ENCODE measurements at regions not wholly inside any gene's neighbourhood (a gene's known extent, or its start where the extent isn't known, plus 50 kb on each side); places are given as distances from the start of the nearest gene placed in this dataset.

GRCh38 chr13:50611117-50611781 lies 232.2 kb downstream of the DLEU7 start:
- Histone ChIP-seq H3K79me1 (ENCODE audit: low read depth in 1 of 2, low read length in 2 of 2) (no peaks in the 10 kb centered on the region), H3K14ac (replicated peaks; ENCODE audit: low read depth, low read length) (no peak overlapping the region), H3K27me3 (ENCODE audit: control insufficient read depth, insufficient read depth, low read length) (peaks cover 46% of the 10 kb centered on the region), H4K91ac (ENCODE audit: insufficient read depth, low read depth, low read length) (no peak overlapping the region), H2BK20ac (ENCODE audit: low read depth, low read length) (no peak overlapping the region), H2BK5ac (ENCODE audit: low read depth, low read length, poor library complexity, severe bottlenecking) (no peak overlapping the region), H4K20me1 (ENCODE audit: insufficient read depth, low read length) (no peaks in the 10 kb centered on the region), H4K5ac (ENCODE audit: low read depth, low read length) (no peak overlapping the region), H3K27ac (ENCODE audit: insufficient read depth, low read length) (no peak overlapping the region), H2AFZ (replicated peaks; ENCODE audit: low read length, poor library complexity) (no peak overlapping the region), H3K4me2 (ENCODE audit: low read depth, low read length) (no peak overlapping the region), H3K4me3 (ENCODE audit: insufficient read depth, low read depth, low read length) (no peak overlapping the region), H2AK9ac (replicated peaks; ENCODE audit: low read depth, low read length, poor library complexity) (no peak overlapping the region), H2BK15ac (ENCODE audit: low read depth, low read length) (no peak overlapping the region), H4K8ac (ENCODE audit: low read depth in 2 of 2, low read length in 2 of 2) (no peak overlapping the region), H2AK5ac (ENCODE audit: low read depth, low read length) (no peak overlapping the region), H3K9me3 (ENCODE audit: control insufficient read depth, insufficient read depth, low read length) (peaks cover 2% of the 10 kb centered on the region), H3K56ac (ENCODE audit: extremely low read depth, insufficient read depth, low read length) (no peak overlapping the region), H3K18ac (ENCODE audit: low read depth, low read length) (no peak overlapping the region), H2BK120ac (ENCODE audit: low read depth, low read length) (no peak overlapping the region), H3K4ac (ENCODE audit: low read depth, low read length) (no peak overlapping the region), H3K36me3 (ENCODE audit: control insufficient read depth, insufficient read depth, low read length) (no peaks in the 10 kb centered on the region), H3K4me1 (ENCODE audit: control insufficient read depth, insufficient read depth, low read length) (no peaks in the 10 kb centered on the region), H3K9ac (ENCODE audit: low read depth, low read length) (no peak overlapping the region), H3K23ac (ENCODE audit: low read depth, low read length) (no peak overlapping the region), H3K9me1 (ENCODE audit: insufficient read depth, low read length) (no peaks in the 10 kb centered on the region)
- CTCF ChIA-PET, result no interaction called here
- no peak for TF ChIP-seq CHD1 (IDR thresholded peaks at IDR 0.05; ENCODE audit: low read depth, low read length)
- no peak for TF ChIP-seq BHLHE40 (IDR thresholded peaks at IDR 0.05; ENCODE audit: low read depth, low read length)
- no peak for TF ChIP-seq SMC3 (IDR thresholded peaks at IDR 0.05; ENCODE audit: low read depth, low read length)
- no peak for TF ChIP-seq RAD21 (IDR thresholded peaks at IDR 0.05; ENCODE audit: low read length)
- no peak for TF ChIP-seq NFE2L2 (IDR thresholded peaks at IDR 0.05; ENCODE audit: low read depth, low read length)
- no peak for TF ChIP-seq CTCF (conservative IDR thresholded peaks at IDR 0.05; ENCODE audit: low read depth, low read length)
- no peak for TF ChIP-seq RFX5 (IDR thresholded peaks at IDR 0.05; ENCODE audit: low read depth, low read length)
- TF ChIP-seq POLR2A (IDR thresholded peaks at IDR 0.05; ENCODE audit: low read depth, low read length), result no peak
- WGBS, 2 experiments (ENCODE audit: extremely low coverage in 2 of 2, insufficient read length in 1 of 2), result no CpG with 5 or more reads among the region's 5 CpGs
- intact Hi-C loops (cut with micrococcal nuclease), result no loop called here
- no TSS peak for BruUV-seq (replicated peaks)
- POLR2A ChIA-PET (ENCODE audit: unreplicated experiment), result no interaction called here
- dilution Hi-C loops (cut with HindIII; ENCODE audit: low sequenced_read_pairs, unreplicated experiment), result no loop called here
- ATAC-seq (ENCODE audit: low read depth) (no peak), DNase-seq (no peak)
- in situ Hi-C loops (cut with MboI; ENCODE audit: low sequenced_read_pairs), result no loop called here
